ENCODE measurements at regions not wholly inside any gene's neighbourhood (a gene's known extent, or its start where the extent isn't known, plus 50 kb on each side); places are given as distances from the start of the nearest gene placed in this dataset.

DNA sequence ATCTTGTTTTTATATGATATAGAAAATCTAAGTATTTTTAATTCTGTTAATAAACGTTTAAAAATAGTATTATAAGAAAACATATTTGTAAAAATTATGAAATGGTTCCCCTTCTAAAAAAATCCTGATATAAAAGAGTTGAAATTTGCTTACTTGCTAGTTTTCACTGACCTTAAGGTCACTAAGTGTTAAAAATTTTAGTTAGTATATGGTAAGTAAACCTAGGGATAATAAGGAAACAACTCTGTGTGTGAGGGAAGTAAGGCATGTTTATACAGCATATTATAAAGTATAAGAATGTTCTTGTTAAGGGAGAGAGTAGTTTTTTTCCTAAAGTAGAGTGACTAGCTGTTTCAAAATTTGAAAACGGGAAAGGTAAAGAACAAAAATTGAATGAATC, 130.9 kb upstream of the LYPLAL1 start:
- in situ Hi-C loops (cut with HindIII; ENCODE audit: low pct_ligation_motif_present, low sequenced_read_pairs) = no loop called here
- no peak overlapping the region for H3K27ac ChIP-seq
- no peak for TF ChIP-seq CTCF (IDR thresholded peaks at IDR 0.05; ENCODE audit: low read depth, low read length, missing control alignments)
- no peaks in the 10 kb centered on the region for H3K36me3 ChIP-seq (replicated peaks)
- no peak for DNase-seq
- no peaks in the 10 kb centered on the region for H3K27me3 ChIP-seq (replicated peaks)
- no peak overlapping the region for H3K4me3 ChIP-seq (ENCODE audit: low read depth, low read length)

DNA sequence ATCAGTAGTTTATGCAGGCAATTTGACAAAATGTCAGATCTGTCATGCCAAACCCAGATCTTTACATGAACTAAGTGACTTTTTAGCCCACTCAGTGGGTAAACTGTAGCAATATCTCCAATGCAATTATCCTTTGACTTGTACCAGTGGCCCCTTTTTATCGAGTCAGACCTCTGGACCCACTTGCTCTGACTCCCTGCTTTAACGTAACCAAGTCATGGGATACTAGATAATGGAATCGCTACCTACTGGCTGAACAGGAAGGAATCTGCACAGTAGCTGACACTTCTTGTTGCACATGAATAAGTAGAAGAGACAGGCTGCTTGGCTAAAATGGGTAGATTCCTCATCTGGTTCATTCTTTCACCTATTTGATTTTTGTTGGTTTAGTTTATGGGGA, 128.4 kb upstream of the LYPLAL1 start:
- in situ Hi-C loops (cut with HindIII; ENCODE audit: low pct_ligation_motif_present, low sequenced_read_pairs) = no loop called here
- TF ChIP-seq CTCF (IDR thresholded peaks at IDR 0.05; ENCODE audit: low read depth, low read length, missing control alignments) = no peak
- no peaks in the 10 kb centered on the region for H3K36me3 ChIP-seq (replicated peaks)
- H3K27ac ChIP-seq = no peak overlapping the region
- H3K27me3 ChIP-seq (replicated peaks) = no peaks in the 10 kb centered on the region
- no peak overlapping the region for H3K4me3 ChIP-seq (ENCODE audit: low read depth, low read length)
- DNase-seq = no peak

DNA sequence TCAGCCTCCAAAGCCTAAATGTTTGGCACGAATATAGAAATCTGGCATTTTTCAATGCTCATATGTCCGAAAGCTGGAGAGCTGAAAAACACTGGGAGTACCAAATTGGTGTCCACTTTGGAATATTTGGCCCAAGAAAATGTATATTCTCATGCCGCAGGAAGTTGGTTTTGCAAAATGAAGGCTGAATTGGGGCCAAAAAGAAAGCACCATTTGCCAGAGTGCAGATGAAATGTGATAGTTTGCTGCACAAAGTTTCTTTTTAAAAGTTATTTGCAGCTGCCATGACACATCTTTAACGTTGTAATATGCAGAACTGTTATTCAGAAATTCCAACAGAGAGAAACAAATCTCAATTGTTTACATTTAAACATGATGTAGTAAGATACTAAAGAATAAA, 124.2 kb upstream of the LYPLAL1 start:
- Histone ChIP-seq H3K27me3 (replicated peaks) (no peaks in the 10 kb centered on the region), H3K36me3 (replicated peaks) (no peaks in the 10 kb centered on the region), H3K27ac (no peak overlapping the region), H3K4me3 (ENCODE audit: low read depth, low read length) (no peak overlapping the region)
- in situ Hi-C loops (cut with HindIII; ENCODE audit: low pct_ligation_motif_present, low sequenced_read_pairs) = no loop called here
- DNase-seq = no peak
- no peak for TF ChIP-seq CTCF (IDR thresholded peaks at IDR 0.05; ENCODE audit: low read depth, low read length, missing control alignments)

- Histone ChIP-seq H3K4me3 (ENCODE audit: low read depth, low read length) (no peak overlapping the region), H3K27ac (no peak overlapping the region), H3K36me3 (replicated peaks) (no peaks in the 10 kb centered on the region), H3K27me3 (replicated peaks) (no peaks in the 10 kb centered on the region)
- TF ChIP-seq CTCF (IDR thresholded peaks at IDR 0.05; ENCODE audit: low read depth, low read length, missing control alignments) = no peak
- no peak for DNase-seq
- in situ Hi-C loops (cut with HindIII; ENCODE audit: low pct_ligation_motif_present, low sequenced_read_pairs) = no loop called here
These were observed 123.4 kb upstream of the LYPLAL1 start for GRCh38 chr1:219050086-219050821.

DNA sequence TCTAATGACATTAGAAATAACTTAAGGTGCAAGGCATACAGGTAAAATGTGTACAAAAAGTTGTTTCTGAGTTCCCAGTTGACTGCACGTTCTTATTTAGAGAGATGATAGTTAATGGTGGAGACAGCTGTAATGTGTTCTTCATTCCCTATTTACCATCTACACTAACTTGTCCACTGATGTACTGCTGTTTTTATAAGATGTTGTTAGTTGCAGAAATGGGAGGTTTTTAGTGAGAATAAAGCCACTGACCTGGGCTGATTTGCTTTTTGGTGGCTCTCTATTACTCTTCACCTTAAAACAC, 122.9 kb upstream of the LYPLAL1 start:
- TF ChIP-seq CTCF (IDR thresholded peaks at IDR 0.05; ENCODE audit: low read depth, low read length, missing control alignments) = no peak
- no peaks in the 10 kb centered on the region for H3K27me3 ChIP-seq (replicated peaks)
- in situ Hi-C loops (cut with HindIII; ENCODE audit: low pct_ligation_motif_present, low sequenced_read_pairs) = no loop called here
- no peak overlapping the region for H3K27ac ChIP-seq
- no peaks in the 10 kb centered on the region for H3K36me3 ChIP-seq (replicated peaks)
- no peak overlapping the region for H3K4me3 ChIP-seq (ENCODE audit: low read depth, low read length)
- no peak for DNase-seq

- H3K36me3 ChIP-seq (replicated peaks) = no peaks in the 10 kb centered on the region
- no peak for TF ChIP-seq CTCF (IDR thresholded peaks at IDR 0.05; ENCODE audit: low read depth, low read length, missing control alignments)
- no peaks in the 10 kb centered on the region for H3K27me3 ChIP-seq (replicated peaks)
- in situ Hi-C loops (cut with HindIII; ENCODE audit: low pct_ligation_motif_present, low sequenced_read_pairs) = no loop called here
- no peak for DNase-seq
- no peak overlapping the region for H3K4me3 ChIP-seq (ENCODE audit: low read depth, low read length)
- no peak overlapping the region for H3K27ac ChIP-seq
These were observed 122.1 kb upstream of the LYPLAL1 start for GRCh38 chr1:219051547-219051946.
